NCI-H446 treated with DMSO at 0.1 percent for 48 hours (cell line): ENCODE measurements at regions not wholly inside any gene's neighbourhood (a gene's known extent, or its start where the extent isn't known, plus 50 kb on each side); places are given as distances from the start of the nearest gene placed in this dataset.

Experiments used
- DNase-seq: peaks from one replicate; lab custom pipeline; 2025; lab: John Stamatoyannopoulos, UW

GRCh38 chr9:135196474-135196873, 109.0 kb downstream of the OLFM1 start:
- no peak for DNase-seq

GRCh38 chr9:135198144-135198543, 110.7 kb downstream of the OLFM1 start:
- no peak for DNase-seq

GRCh38 chr9:135198586-135199285, 111.3 kb downstream of the OLFM1 start:
- no peak for DNase-seq

- no peak for DNase-seq
These were observed 112.0 kb downstream of the OLFM1 start for GRCh38 chr9:135199489-135199888.

GRCh38 chr9:135201711-135202110, 114.2 kb downstream of the OLFM1 start:
- no peak for DNase-seq

- no peak for DNase-seq
These were observed 116.7 kb downstream of the OLFM1 start for GRCh38 chr9:135204177-135204576.

GRCh38 chr9:135209136-135209535, 121.7 kb downstream of the OLFM1 start:
- DNase-seq = no peak

GRCh38 chr9:135209852-135210251, 122.4 kb downstream of the OLFM1 start:
- DNase-seq = no peak

- DNase-seq = no peak
These were observed 123.4 kb downstream of the OLFM1 start for GRCh38 chr9:135210676-135211523.

GRCh38 chr9:135211524-135211890, 124.0 kb downstream of the OLFM1 start:
- DNase-seq = no peak

- DNase-seq = no peak
These were observed 125.5 kb downstream of the OLFM1 start for GRCh38 chr9:135212961-135213360.

GRCh38 chr9:135213566-135213965, 126.1 kb downstream of the OLFM1 start:
- DNase-seq = no peak

GRCh38 chr9:135214054-135214640, 126.7 kb downstream of the OLFM1 start:
- DNase-seq = no peak

- no peak for DNase-seq
These were observed 127.2 kb downstream of the OLFM1 start for GRCh38 chr9:135214706-135215105.

GRCh38 chr9:135215571-135216161, 128.2 kb downstream of the OLFM1 start:
- peak; percentile 79 for DNase-seq

GRCh38 chr9:135216236-135216635, 128.8 kb downstream of the OLFM1 start:
- DNase-seq = no peak

GRCh38 chr9:135216791-135217441, 129.4 kb downstream of the OLFM1 start:
- DNase-seq = peak; percentile 49

GRCh38 chr9:135217836-135218235, 130.4 kb downstream of the OLFM1 start:
- no peak for DNase-seq

GRCh38 chr9:135218331-135219225, 131.1 kb downstream of the OLFM1 start:
- no peak for DNase-seq

- no peak for DNase-seq
These were observed 132.5 kb downstream of the OLFM1 start for GRCh38 chr9:135219676-135220600.
